ENCODE measurements at regions not wholly inside any gene's neighbourhood (a gene's known extent, or its start where the extent isn't known, plus 50 kb on each side); places are given as distances from the start of the nearest gene placed in this dataset.

DNA sequence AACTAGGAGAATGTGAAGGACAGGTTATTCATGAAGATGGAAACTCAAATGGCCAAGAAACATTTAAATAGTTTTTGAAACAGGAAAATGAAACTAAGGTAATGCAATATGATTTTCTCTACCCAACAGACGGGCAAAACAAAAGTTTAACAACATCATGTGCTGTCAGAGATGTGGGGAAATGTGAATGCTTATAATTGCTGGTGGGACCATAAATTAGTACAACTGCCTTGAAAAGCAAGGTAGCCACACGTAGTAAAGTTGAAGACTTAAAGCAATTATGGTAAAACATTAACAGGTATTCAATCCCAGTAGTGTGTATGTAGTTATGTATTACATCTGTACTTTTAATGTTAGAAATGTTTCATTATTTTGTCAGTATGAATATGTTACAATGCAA, 57.0 kb upstream of the C3orf80 start:
- no peak overlapping the region for H2AFZ ChIP-seq (replicated peaks; ENCODE audit: low read length, poor library complexity)
- H3K79me1 ChIP-seq (ENCODE audit: low read depth in 1 of 2, low read length in 2 of 2): no peaks in the 10 kb centered on the region; a peak in 1 of 4 replicates
- H3K18ac ChIP-seq (ENCODE audit: low read depth, low read length): no peak overlapping the region
- H2BK20ac ChIP-seq (ENCODE audit: low read depth, low read length): no peak overlapping the region
- no TSS peak for BruUV-seq (replicated peaks)
- no peak overlapping the region for H2BK5ac ChIP-seq (ENCODE audit: low read depth, low read length, poor library complexity, severe bottlenecking)
- in situ Hi-C loops (cut with MboI; ENCODE audit: low sequenced_read_pairs): loop anchor here (10.0 to 25.0 kb wide), 2 partner anchors 247 to 281 kb away; no protein-coding TSS in a partner anchor
- H4K20me1 ChIP-seq (ENCODE audit: insufficient read depth, low read length): no peaks in the 10 kb centered on the region
- no peak overlapping the region for H4K91ac ChIP-seq (ENCODE audit: insufficient read depth, low read depth, low read length)
- ChIA-PET CTCF (interaction anchor here (0.6 kb wide), 2 partner anchors 136 to 265 kb away, joined by 3 to 4 read pairs; no protein-coding TSS in a partner anchor), POLR2A (ENCODE audit: unreplicated experiment) (interaction anchor here (0.6 kb wide), 1 partner anchor 239 kb away, joined by 4 read pairs; no protein-coding TSS in a partner anchor)
- no peak overlapping the region for H2AK5ac ChIP-seq (ENCODE audit: low read depth, low read length)
- H3K23ac ChIP-seq (ENCODE audit: low read depth, low read length): no peak overlapping the region
- H3K4me1 ChIP-seq (ENCODE audit: control insufficient read depth, insufficient read depth, low read length): peaks cover 5% of the 10 kb centered on the region; the same call in 1 of the 2 replicates
- no peaks in the 10 kb centered on the region for H3K27me3 ChIP-seq (ENCODE audit: control insufficient read depth, insufficient read depth, low read length)
- no peak overlapping the region for H4K5ac ChIP-seq (ENCODE audit: low read depth, low read length)
- peaks cover 5% of the 10 kb centered on the region; the same call in 1 of the 2 replicates for H3K9me1 ChIP-seq (ENCODE audit: insufficient read depth, low read length)
- no peak overlapping the region for H3K4ac ChIP-seq (ENCODE audit: low read depth, low read length)
- no peaks in the 10 kb centered on the region for H3K9me3 ChIP-seq (ENCODE audit: control insufficient read depth, insufficient read depth, low read length)
- H3K4me3 ChIP-seq (ENCODE audit: insufficient read depth, low read depth, low read length): no peak overlapping the region
- H3K56ac ChIP-seq (ENCODE audit: extremely low read depth, insufficient read depth, low read length): no peak overlapping the region
- no peak overlapping the region for H3K14ac ChIP-seq (replicated peaks; ENCODE audit: low read depth, low read length)
- H3K9ac ChIP-seq (ENCODE audit: low read depth, low read length): no peak overlapping the region
- no peak overlapping the region for H3K4me2 ChIP-seq (ENCODE audit: low read depth, low read length)
- intact Hi-C loops (cut with micrococcal nuclease): no loop called here
- H3K27ac ChIP-seq (ENCODE audit: insufficient read depth, low read length): no peak overlapping the region
- dilution Hi-C loops (cut with HindIII; ENCODE audit: low sequenced_read_pairs, unreplicated experiment): no loop called here
- H3K36me3 ChIP-seq (ENCODE audit: control insufficient read depth, insufficient read depth, low read length): no peaks in the 10 kb centered on the region
- no peak for ATAC-seq (ENCODE audit: low read depth)
- no peak overlapping the region for H2AK9ac ChIP-seq (replicated peaks; ENCODE audit: low read depth, low read length, poor library complexity)
- H4K8ac ChIP-seq (ENCODE audit: low read depth in 2 of 2, low read length in 2 of 2): no peak overlapping the region
- no peak overlapping the region for H2BK15ac ChIP-seq (ENCODE audit: low read depth, low read length)
- DNase-seq: no peak
- TF ChIP-seq MAZ (IDR thresholded peaks at IDR 0.05; ENCODE audit: borderline replicate concordance, low read depth, low read length) (no peak), RAD21 (IDR thresholded peaks at IDR 0.05; ENCODE audit: low read length) (no peak), MXI1 (IDR thresholded peaks at IDR 0.05; ENCODE audit: borderline replicate concordance, low read depth, low read length) (no peak), SMC3 (IDR thresholded peaks at IDR 0.05; ENCODE audit: low read depth, low read length) (no peak), NFE2L2 (IDR thresholded peaks at IDR 0.05; ENCODE audit: low read depth, low read length) (no peak), FOS (IDR thresholded peaks at IDR 0.05; ENCODE audit: low read depth, low read length) (no peak), CEBPB (IDR thresholded peaks at IDR 0.05; ENCODE audit: low read depth, low read length) (no peak), RCOR1 (IDR thresholded peaks at IDR 0.05; ENCODE audit: insufficient replicate concordance, low read length) (no peak), MAFK (IDR thresholded peaks at IDR 0.05; ENCODE audit: low read depth, low read length) (no peak), CHD1 (IDR thresholded peaks at IDR 0.05; ENCODE audit: low read depth, low read length) (no peak), RFX5 (IDR thresholded peaks at IDR 0.05; ENCODE audit: low read depth, low read length) (no peak), POLR2A (IDR thresholded peaks at IDR 0.05; ENCODE audit: low read depth, low read length) (no peak)
- TF ChIP-seq, protein P1, sequence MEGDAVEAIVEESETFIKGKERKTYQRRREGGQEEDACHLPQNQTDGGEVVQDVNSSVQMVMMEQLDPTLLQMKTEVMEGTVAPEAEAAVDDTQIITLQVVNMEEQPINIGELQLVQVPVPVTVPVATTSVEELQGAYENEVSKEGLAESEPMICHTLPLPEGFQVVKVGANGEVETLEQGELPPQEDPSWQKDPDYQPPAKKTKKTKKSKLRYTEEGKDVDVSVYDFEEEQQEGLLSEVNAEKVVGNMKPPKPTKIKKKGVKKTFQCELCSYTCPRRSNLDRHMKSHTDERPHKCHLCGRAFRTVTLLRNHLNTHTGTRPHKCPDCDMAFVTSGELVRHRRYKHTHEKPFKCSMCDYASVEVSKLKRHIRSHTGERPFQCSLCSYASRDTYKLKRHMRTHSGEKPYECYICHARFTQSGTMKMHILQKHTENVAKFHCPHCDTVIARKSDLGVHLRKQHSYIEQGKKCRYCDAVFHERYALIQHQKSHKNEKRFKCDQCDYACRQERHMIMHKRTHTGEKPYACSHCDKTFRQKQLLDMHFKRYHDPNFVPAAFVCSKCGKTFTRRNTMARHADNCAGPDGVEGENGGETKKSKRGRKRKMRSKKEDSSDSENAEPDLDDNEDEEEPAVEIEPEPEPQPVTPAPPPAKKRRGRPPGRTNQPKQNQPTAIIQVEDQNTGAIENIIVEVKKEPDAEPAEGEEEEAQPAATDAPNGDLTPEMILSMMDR (conservative IDR thresholded peaks at IDR 0.05; ENCODE audit: low read depth, low read length): no peak
- TF ChIP-seq, protein P2, sequence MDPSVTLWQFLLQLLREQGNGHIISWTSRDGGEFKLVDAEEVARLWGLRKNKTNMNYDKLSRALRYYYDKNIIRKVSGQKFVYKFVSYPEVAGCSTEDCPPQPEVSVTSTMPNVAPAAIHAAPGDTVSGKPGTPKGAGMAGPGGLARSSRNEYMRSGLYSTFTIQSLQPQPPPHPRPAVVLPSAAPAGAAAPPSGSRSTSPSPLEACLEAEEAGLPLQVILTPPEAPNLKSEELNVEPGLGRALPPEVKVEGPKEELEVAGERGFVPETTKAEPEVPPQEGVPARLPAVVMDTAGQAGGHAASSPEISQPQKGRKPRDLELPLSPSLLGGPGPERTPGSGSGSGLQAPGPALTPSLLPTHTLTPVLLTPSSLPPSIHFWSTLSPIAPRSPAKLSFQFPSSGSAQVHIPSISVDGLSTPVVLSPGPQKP (IDR thresholded peaks at IDR 0.05; ENCODE audit: borderline replicate concordance, low read depth, low read length): no peak
- no CpG with 5 or more reads among the region's 2 CpGs for WGBS, 2 experiments (ENCODE audit: extremely low coverage in 2 of 2, insufficient read length in 1 of 2)
- H2BK120ac ChIP-seq (ENCODE audit: low read depth, low read length): no peak overlapping the region

Data from IMR-90 (cell line).